Astrocyte of the spinal cord (primary cell): ENCODE measurements at regions not wholly inside any gene's neighbourhood (a gene's known extent, or its start where the extent isn't known, plus 50 kb on each side); places are given as distances from the start of the nearest gene placed in this dataset.

ENCODE experiments used
- DNase-seq: peaks from one replicate; pipeline ENCODE4 v3.0.0; 2011; ENCODE audit warnings: low read depth, low spot score
- H3K4me3 ChIP-seq: 2 replicates; pipeline ENCODE4 v1.5.1; 2011; ENCODE audit warnings: low read depth, mild to moderate bottlenecking, low read length, moderate library complexity
- CTCF ChIP-seq: IDR thresholded peaks from 2 replicates; pipeline ENCODE4 v1.5.1; 2012; ENCODE audit warnings: low read depth, mild to moderate bottlenecking, low read length, inconsistent platforms
- in situ Hi-C: cut with HindIII; loops from 2 replicates; pipeline ENCODE4 v1.10.0; 2017; ENCODE audit warnings: low sequenced_read_pairs

GRCh38 chr9:16950051-16950450 lies 79.6 kb upstream of the BNC2 start:
- no peak for DNase-seq
- in situ Hi-C loops: no loop called here

GRCh38 chr9:16930578-16930977 lies 60.1 kb upstream of the BNC2 start:
- in situ Hi-C loops: no loop called here
- DNase-seq: no peak
- H3K4me3 ChIP-seq: no peak overlapping the region
- TF ChIP-seq CTCF: no peak

More at GRCh38 chr9:16950051-16950450, 79.6 kb upstream of the BNC2 start:
- TF ChIP-seq CTCF: no peak
- H3K4me3 ChIP-seq: no peak overlapping the region

- in situ Hi-C loops: no loop called here
- no peak for TF ChIP-seq CTCF
- peak; percentile 25 for DNase-seq
Observed at GRCh38 chr9:16928179-16928945, 57.9 kb upstream of the BNC2 start.

GRCh38 chr9:16925426-16925825 lies 55.0 kb upstream of the BNC2 start:
- TF ChIP-seq CTCF: no peak
- in situ Hi-C loops: no loop called here
- H3K4me3 ChIP-seq: no peak overlapping the region
- peak; percentile 32 for DNase-seq

More at GRCh38 chr9:16928179-16928945, 57.9 kb upstream of the BNC2 start:
- H3K4me3 ChIP-seq: no peak overlapping the region

GRCh38 chr9:16924311-16924915 lies 53.9 kb upstream of the BNC2 start:
- in situ Hi-C loops: no loop called here
- TF ChIP-seq CTCF: no peak
- H3K4me3 ChIP-seq: no peak overlapping the region
- DNase-seq: no peak

GRCh38 chr9:16921855-16922254 lies 51.4 kb upstream of the BNC2 start:
- peak; percentile 47 for DNase-seq
- peak; percentile 11 for TF ChIP-seq CTCF
- in situ Hi-C loops: no loop called here
- no peak overlapping the region for H3K4me3 ChIP-seq
